A204.1 (cell line): ENCODE measurements at regions not wholly inside any gene's neighbourhood (a gene's known extent, or its start where the extent isn't known, plus 50 kb on each side); places are given as distances from the start of the nearest gene placed in this dataset.
A peak's percentile ranks its signal among the peaks of the same experiment; 100 is the strongest.
"Not testable (repeated sequence)": the region's sequence is repeated elsewhere in the genome, so short reads cannot be mapped to it uniquely, and the experiment has no call there.

ENCODE experiments used
- FAIRE-seq: peaks from 2 replicates; lab custom pipeline; 2012; peaks lifted over from hg19 to GRCh38; lab: Jason Lieb, UNC

DNA sequence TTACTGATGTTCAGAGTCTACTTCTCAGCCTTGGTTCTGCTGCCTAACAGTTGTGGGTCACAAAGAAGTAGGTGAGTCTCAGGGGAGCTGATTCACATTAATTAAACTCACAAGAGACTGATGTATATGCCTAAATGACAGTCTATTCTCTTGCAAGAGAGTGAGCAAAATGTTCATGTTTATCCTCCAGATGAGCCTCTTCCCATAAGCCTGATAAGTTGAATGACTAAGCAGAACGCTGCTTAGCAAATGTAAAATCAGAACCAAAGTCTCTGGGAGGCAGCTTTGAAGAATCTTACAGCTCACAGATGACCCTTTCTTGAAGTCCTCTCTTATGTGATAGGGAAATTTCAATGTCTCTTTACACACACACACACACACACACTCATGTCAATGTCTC lies 1092.2 kb downstream of the TYW1 start:
- FAIRE-seq, result no peak

GRCh38 chr7:68090256-68090655 lies 1093.6 kb downstream of the TYW1 start:
- FAIRE-seq, result not testable (repeated sequence)

GRCh38 chr7:68103319-68103718 lies 1106.7 kb downstream of the TYW1 start:
- FAIRE-seq, result no peak

DNA sequence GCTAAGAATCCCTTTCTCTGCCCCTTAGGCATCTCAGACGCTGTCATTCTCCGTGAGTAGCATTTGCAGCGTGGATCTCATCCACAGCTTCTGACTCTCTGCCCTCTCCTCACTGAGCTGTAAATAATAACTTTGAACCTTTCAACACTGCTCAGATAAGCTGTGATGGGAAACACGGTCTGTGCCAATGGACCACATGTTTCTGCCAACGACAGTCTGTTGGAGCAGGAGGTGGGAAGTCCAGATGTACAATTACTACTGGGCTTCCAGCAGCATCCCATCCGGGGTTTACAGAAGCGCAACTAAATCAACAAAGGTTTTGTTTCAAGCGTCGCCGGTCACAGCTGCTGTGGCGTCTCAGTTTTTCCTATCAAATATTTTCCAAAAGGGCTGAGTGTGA lies 1110.6 kb downstream of the TYW1 start:
- no peak for FAIRE-seq

GRCh38 chr7:68107968-68108367 lies 1111.3 kb downstream of the TYW1 start:
- no peak for FAIRE-seq

DNA sequence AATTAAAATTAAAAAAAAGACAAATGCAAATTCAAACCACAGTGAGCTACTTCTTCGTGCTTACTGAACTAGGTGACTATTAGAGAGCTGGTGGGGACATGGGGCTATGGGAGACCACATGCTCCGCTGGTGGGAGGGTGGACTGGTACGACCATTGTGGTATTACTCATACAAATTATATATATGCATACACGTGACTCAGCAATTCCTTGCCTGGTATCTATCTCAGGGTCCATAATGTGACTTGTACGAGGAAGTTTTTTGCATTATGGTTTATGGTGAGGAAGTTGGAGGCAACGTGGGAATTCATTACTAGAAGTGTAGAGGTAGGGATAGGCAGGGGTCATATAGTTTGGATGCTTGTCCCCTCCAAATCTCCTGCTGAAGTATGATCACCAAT lies 1112.7 kb downstream of the TYW1 start:
- FAIRE-seq, result no peak

DNA sequence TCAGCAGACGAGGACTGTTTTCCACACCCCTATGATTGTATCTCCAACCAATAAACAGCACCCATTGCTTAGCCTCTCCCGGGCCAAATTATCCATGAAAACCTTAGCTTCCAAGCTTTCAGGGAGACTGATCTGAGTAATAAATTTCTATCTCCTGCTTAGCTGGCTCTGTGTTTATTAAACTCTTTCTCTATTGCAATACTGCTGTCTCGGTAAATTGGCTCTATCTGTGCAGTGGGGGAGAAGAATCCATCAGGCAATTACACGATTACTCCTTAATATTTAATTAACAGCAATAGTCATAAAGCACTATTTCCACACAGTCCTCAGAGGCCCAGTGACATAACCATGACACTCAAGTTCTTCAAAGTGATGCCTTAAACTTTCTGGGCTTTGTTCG lies 1122.8 kb downstream of the TYW1 start:
- FAIRE-seq, result no peak

DNA sequence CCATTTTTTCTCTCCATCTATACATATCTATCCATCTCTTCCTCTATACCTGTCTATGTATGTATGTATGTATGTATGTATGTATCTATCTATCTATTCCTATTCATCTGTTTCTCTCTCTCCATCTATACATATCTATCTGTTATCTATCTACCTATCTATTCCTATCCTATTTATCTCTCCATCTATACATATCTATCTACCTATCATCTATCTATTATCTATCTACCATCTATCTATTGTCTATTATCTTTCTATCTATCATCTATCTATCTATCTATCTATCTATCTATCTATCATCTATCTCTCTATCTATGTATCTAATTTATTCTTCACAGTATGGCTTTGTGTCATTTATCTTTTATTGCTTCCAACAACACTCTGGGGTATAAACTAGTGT lies 1124.4 kb downstream of the TYW1 start:
- FAIRE-seq, result no peak

- FAIRE-seq, result no peak
Measured at GRCh38 chr7:68121655-68122054, 1125.0 kb downstream of the TYW1 start.

DNA sequence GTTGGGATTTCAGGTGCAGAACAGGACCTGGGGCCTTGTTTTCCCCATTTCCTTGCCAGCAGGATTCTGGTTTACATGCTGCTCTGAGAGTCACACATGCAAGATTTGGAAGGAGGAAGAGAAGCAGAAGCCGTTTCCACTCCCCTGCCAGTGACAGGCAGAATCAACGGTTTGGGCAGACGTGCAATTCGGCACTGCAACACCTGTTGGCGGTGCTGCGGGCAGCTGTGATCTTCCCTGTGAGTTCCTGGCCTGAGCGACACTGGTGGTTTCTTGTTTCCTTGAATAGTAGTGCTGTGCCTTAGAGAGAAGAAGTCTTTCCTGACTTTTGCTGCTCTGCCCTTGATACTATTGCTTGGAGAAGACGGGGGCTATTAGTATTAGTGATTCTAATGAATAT lies 1126.2 kb downstream of the TYW1 start:
- no peak for FAIRE-seq

GRCh38 chr7:68125168-68125567 lies 1128.5 kb downstream of the TYW1 start:
- no peak for FAIRE-seq

DNA sequence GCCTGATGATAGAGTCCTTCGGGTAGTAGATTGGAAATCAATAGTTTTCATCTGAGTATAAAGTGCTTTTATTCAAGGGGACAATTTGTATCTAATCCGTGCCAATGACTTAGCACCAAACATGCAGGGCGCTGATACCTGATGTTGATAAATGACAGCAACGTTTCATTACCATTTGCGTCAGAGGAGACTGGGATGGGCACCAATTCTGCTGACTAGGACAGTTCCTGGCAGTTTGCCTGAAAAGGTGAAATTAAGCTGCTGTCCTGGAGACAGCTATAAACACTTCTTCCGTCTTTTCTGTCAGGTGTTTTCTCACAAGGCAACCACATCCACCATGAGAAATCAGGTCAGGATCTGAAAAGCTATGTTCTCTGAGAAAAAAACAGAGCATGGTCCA lies 1136.4 kb downstream of the TYW1 start:
- no peak for FAIRE-seq

GRCh38 chr7:68143345-68143744 lies 1146.7 kb downstream of the TYW1 start:
- FAIRE-seq, result no peak

- FAIRE-seq, result no peak
Measured at GRCh38 chr7:68146983-68147382, 1150.3 kb downstream of the TYW1 start.

GRCh38 chr7:68147614-68148238 lies 1151.1 kb downstream of the TYW1 start:
- FAIRE-seq, result no peak

DNA sequence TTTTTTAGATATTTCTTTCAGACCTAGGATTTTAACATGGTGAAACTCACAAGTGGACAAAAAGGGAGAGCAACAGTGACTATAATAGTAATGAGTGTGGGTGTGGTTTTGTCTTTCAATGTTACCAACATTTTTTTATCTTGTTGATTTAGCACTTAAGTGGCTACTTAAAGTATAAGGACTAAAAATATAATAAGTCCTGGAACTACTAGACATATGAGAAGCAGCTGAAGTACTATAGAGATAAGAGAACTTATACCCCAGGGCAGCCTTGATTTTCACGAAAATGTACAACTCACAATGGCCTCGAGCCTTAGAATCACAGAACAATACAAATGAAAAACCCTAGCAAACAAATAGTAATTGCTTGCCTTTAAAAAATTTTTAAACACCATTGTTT lies 1151.8 kb downstream of the TYW1 start:
- no peak for FAIRE-seq

DNA sequence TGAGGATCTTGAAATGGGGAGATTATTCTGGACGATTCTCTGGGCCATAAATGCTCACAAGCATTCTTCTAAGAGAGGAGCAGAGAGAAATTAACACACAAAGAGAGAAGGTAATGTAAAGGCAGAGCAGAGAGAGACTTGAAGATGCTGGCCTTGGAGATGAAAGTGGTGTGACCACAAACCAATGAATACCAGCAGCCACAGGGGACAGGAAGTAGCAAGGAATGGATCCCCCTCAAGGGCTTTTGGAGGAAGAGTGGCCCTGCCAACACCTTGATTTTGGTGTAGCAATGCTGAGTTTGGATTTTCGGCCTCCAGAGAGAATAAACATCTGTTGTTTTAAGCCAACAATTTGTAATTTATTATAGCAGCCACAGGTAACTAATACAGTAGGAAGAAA lies 1155.6 kb downstream of the TYW1 start:
- FAIRE-seq, result no peak

- no peak for FAIRE-seq
Measured at GRCh38 chr7:68155676-68156075, 1159.0 kb downstream of the TYW1 start.

- no peak for FAIRE-seq
Measured at GRCh38 chr7:68158686-68159295, 1162.2 kb downstream of the TYW1 start.

- FAIRE-seq, result no peak
Measured at GRCh38 chr7:68162712-68163111, 1166.1 kb downstream of the TYW1 start.

- FAIRE-seq, result no peak
Measured at GRCh38 chr7:68166525-68166924, 1169.9 kb downstream of the TYW1 start.

DNA sequence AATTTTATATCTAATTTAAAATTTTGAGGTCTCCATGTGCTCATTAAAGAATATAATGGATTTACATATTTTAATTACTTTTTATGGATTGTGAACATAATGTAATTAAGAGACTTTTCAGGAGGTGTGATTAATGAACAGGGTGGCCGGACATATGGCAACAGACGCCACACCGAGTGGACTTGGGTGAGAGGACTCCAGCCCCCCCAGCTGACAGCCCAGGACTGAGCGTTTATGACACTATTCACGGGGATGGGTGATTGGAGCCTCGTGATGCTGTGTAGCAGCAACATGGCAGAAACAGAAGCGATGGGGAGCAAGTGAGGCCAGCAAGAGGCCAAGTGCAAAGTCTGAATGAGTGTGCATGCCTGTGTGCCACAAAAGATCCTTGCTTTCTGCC lies 1176.9 kb downstream of the TYW1 start:
- FAIRE-seq, result no peak

- peak; percentile 86 for FAIRE-seq
Measured at GRCh38 chr7:68176974-68177373, 1180.3 kb downstream of the TYW1 start.

GRCh38 chr7:68180761-68181160 lies 1184.1 kb downstream of the TYW1 start:
- FAIRE-seq, result no peak

DNA sequence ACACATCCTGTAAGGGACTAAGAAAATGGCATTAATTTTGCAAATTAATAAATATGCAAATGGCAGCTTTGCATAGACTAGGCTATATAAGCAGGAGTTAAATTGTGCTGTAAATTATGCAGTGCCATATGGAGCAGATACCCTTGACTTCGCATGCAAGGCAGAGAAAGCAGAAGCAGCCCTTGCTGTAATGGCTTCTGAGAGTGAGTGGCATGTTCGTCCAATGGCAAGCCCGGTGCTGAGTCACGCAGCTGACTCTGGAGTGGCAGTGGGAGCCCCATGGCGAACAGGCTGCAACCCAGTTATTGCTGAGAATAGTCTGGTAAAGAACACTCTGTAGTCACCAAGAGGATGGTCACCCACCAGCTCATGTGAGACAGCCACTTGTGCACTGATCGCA lies 1186.5 kb downstream of the TYW1 start:
- no peak for FAIRE-seq
